MM.1S (cell line): ENCODE measurements at regions not wholly inside any gene's neighbourhood (a gene's known extent, or its start where the extent isn't known, plus 50 kb on each side); places are given as distances from the start of the nearest gene placed in this dataset.

Experiments
- DNase-seq: peaks from one replicate; pipeline ENCODE4 v3.0.0-alpha.2; 2015
- H2AFZ ChIP-seq: fragments of 300-600 bp; sonication (generic); 2 replicates; pipeline ENCODE4 v1.6.0; 2016; ENCODE audit warnings: antibody characterized with exemption, low read length
- H3F3A ChIP-seq: fragments of 300-600 bp; sonication (generic); 2 replicates; pipeline ENCODE4 v1.6.1; 2016; ENCODE audit warnings: mild to moderate bottlenecking, antibody characterized with exemption, low read length, moderate library complexity, mixed read lengths; ENCODE audit not compliant: insufficient read depth
- H3K27ac ChIP-seq: fragments of 300-600 bp; sonication (generic); 2 replicates; pipeline ENCODE4 v1.5.1; 2016; ENCODE audit warnings: mild to moderate bottlenecking, low read length
- H3K27me3 ChIP-seq: fragments of 300-600 bp; sonication (generic); replicated peaks from 2 replicates; pipeline ENCODE4 v1.6.0; 2016; ENCODE audit warnings: low read length; ENCODE audit not compliant: insufficient read depth
- H3K36me3 ChIP-seq: fragments of 300-600 bp; sonication (generic); replicated peaks from 2 replicates; pipeline ENCODE4 v1.6.1; 2016; ENCODE audit warnings: mild to moderate bottlenecking, low read length, mixed read lengths; ENCODE audit not compliant: insufficient read depth
- H3K4me1 ChIP-seq: fragments of 300-600 bp; sonication (generic); 2 replicates; pipeline ENCODE4 v1.6.1; 2016; ENCODE audit warnings: low read length, mixed read lengths
- H3K4me2 ChIP-seq: fragments of 300-600 bp; sonication (generic); 2 replicates; pipeline ENCODE4 v1.6.0; 2016; ENCODE audit warnings: low read depth, low read length
- H3K4me3 ChIP-seq: fragments of 300-600 bp; sonication (generic); 2 replicates; pipeline ENCODE4 v1.5.1; 2016; ENCODE audit warnings: low read length, mixed read lengths
- H3K79me2 ChIP-seq: fragments of 300-600 bp; sonication (generic); 2 replicates; pipeline ENCODE4 v1.6.1; 2016; ENCODE audit warnings: mixed run types, low read length, mixed read lengths
- H3K9ac ChIP-seq: fragments of 300-600 bp; sonication (generic); 2 replicates; pipeline ENCODE4 v1.6.1; 2016; ENCODE audit warnings: low read length, mixed read lengths
- H3K9me2 ChIP-seq: fragments of 300-600 bp; sonication (generic); replicated peaks from 2 replicates; pipeline ENCODE4 v1.6.1; 2016; ENCODE audit warnings: mild to moderate bottlenecking, low read length, mixed read lengths; ENCODE audit not compliant: insufficient read depth
- H3K9me3 ChIP-seq: fragments of 300-600 bp; sonication (generic); replicated peaks from 2 replicates; pipeline ENCODE4 v1.6.1; 2016; ENCODE audit warnings: mild to moderate bottlenecking, low read length, mixed read lengths; ENCODE audit not compliant: insufficient read depth
- H4K20me1 ChIP-seq: fragments of 300-600 bp; sonication (generic); 2 replicates; pipeline ENCODE4 v1.6.1; 2016; ENCODE audit warnings: mild to moderate bottlenecking, low read length, moderate library complexity, mixed read lengths; ENCODE audit not compliant: insufficient read depth
- CTCF ChIP-seq: fragments of 300-600 bp; sonication (generic); IDR thresholded peaks from 2 replicates; pipeline ENCODE4 v1.5.1; 2016; ENCODE audit warnings: antibody characterized with exemption, low read length, mixed read lengths
- EZH2 ChIP-seq: fragments of 300-600 bp; sonication (generic); optimal IDR thresholded peaks from 2 replicates; pipeline ENCODE3; 2017; ENCODE audit warnings: low read depth, mild to moderate bottlenecking, antibody characterized with exemption, low read length, mixed read lengths
- EZH2phosphoT487 ChIP-seq: fragments of 300-600 bp; sonication (generic); IDR thresholded peaks from 2 replicates; pipeline ENCODE4 v1.6.1; 2018; ENCODE audit warnings: antibody characterized with exemption, low read length

- no peak for DNase-seq
- H3K36me3 ChIP-seq, result no peaks in the 10 kb centered on the region
- TF ChIP-seq CTCF, result no peak
- no peak for TF ChIP-seq EZH2
- no peak for TF ChIP-seq EZH2phosphoT487
- H3K9me2 ChIP-seq, result no peaks in the 10 kb centered on the region
- no peak overlapping the region for H3K4me3 ChIP-seq
- no peaks in the 10 kb centered on the region for H3K27me3 ChIP-seq
- no peak overlapping the region for H3K27ac ChIP-seq
- H3F3A ChIP-seq, result no peaks in the 10 kb centered on the region
- no peaks in the 10 kb centered on the region for H3K4me1 ChIP-seq
- no peaks in the 10 kb centered on the region for H3K79me2 ChIP-seq
- H4K20me1 ChIP-seq, result no peaks in the 10 kb centered on the region
- no peaks in the 10 kb centered on the region for H3K9me3 ChIP-seq
- no peak overlapping the region for H3K4me2 ChIP-seq
- H2AFZ ChIP-seq, result no peak overlapping the region
- no peak overlapping the region for H3K9ac ChIP-seq
Observed at GRCh38 chr5:74969726-74970125, 82.6 kb downstream of the GCNT4 start.

- no peak overlapping the region for H3K9ac ChIP-seq
- no peaks in the 10 kb centered on the region for H3K9me2 ChIP-seq
- H3K4me1 ChIP-seq, result no peaks in the 10 kb centered on the region
- H3F3A ChIP-seq, result no peaks in the 10 kb centered on the region
- TF ChIP-seq EZH2, result no peak
- TF ChIP-seq EZH2phosphoT487, result no peak
- no peak for TF ChIP-seq CTCF
- H3K27me3 ChIP-seq, result no peaks in the 10 kb centered on the region
- H3K36me3 ChIP-seq, result no peaks in the 10 kb centered on the region
- no peaks in the 10 kb centered on the region for H3K9me3 ChIP-seq
- no peak overlapping the region for H3K27ac ChIP-seq
- no peak overlapping the region for H3K4me2 ChIP-seq
- no peak overlapping the region for H2AFZ ChIP-seq
- no peak for DNase-seq
- no peak overlapping the region for H3K4me3 ChIP-seq
- no peaks in the 10 kb centered on the region for H3K79me2 ChIP-seq
- H4K20me1 ChIP-seq, result no peaks in the 10 kb centered on the region
Observed at GRCh38 chr5:74966141-74967026, 86.0 kb downstream of the GCNT4 start.

DNA sequence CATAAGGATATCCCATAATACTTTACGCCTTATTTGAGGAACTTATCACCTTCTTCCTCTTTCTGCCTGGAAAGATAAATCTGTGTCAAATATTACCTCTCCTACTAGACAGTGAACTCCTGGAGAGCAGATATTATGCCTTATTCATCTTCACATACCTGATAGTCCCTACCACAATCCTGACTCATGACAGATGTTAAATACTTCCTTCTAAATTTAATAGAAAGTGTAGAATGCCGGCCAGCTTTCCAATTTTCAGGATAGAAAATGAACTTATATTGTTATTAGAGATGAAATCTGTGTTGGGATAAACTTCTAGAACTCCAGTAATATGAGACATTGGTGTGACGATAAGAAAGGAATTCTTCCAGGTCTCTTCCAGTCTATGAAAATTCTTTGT, 89.0 kb downstream of the GCNT4 start:
- no peak for TF ChIP-seq EZH2
- TF ChIP-seq EZH2phosphoT487, result no peak
- TF ChIP-seq CTCF, result no peak
- Histone ChIP-seq H3K27ac (no peak overlapping the region), H3K9me3 (no peaks in the 10 kb centered on the region), H3K4me3 (no peak overlapping the region), H3K9me2 (no peaks in the 10 kb centered on the region), H3K79me2 (no peaks in the 10 kb centered on the region), H3K36me3 (no peaks in the 10 kb centered on the region), H3F3A (no peaks in the 10 kb centered on the region), H3K4me1 (no peaks in the 10 kb centered on the region), H2AFZ (no peak overlapping the region), H4K20me1 (no peaks in the 10 kb centered on the region), H3K27me3 (no peaks in the 10 kb centered on the region), H3K4me2 (no peak overlapping the region), H3K9ac (no peak overlapping the region)
- DNase-seq, result no peak
